K562 (cell line): ENCODE measurements at regions not wholly inside any gene's neighbourhood (a gene's known extent, or its start where the extent isn't known, plus 50 kb on each side); places are given as distances from the start of the nearest gene placed in this dataset.

ENCODE experiments used
- EGR1 ChIP-seq: fragments of 450-650 bp; conservative IDR thresholded peaks from 2 replicates; pipeline ENCODE4 v1.6.1; 2017; ENCODE audit warnings: mild to moderate bottlenecking
- NFIC ChIP-seq: fragments of 450-650 bp; IDR thresholded peaks from 2 replicates; pipeline ENCODE4 v1.6.1; 2017; ENCODE audit warnings: mild to moderate bottlenecking, inconsistent platforms
- TAF15 ChIP-seq: fragments of 200-400 bp; formaldehyde crosslinking; IDR thresholded peaks from 2 replicates; pipeline ENCODE4 v1.6.1; 2017; ENCODE audit warnings: mild to moderate bottlenecking, low read depth, low read length, moderate library complexity
- U2AF1 ChIP-seq: fragments of 200-400 bp; formaldehyde crosslinking; optimal IDR thresholded peaks from 2 replicates; pipeline ENCODE3; 2017; ENCODE audit warnings: mild to moderate bottlenecking, low read depth, low read length, moderate library complexity
- ZBTB1 ChIP-seq: sonication (generic); formaldehyde crosslinking; IDR thresholded peaks from 2 replicates; pipeline ENCODE4 v1.8.1; 2023; ENCODE audit warnings: missing genetic modification reagents, low read depth, mild to moderate bottlenecking, borderline replicate concordance
- ZNF175 ChIP-seq: fragments of 200-800 bp; sonication (Bioruptor generic); IDR thresholded peaks from 2 replicates; pipeline ENCODE4 v1.6.1; 2016; ENCODE audit warnings: low read depth, mild to moderate bottlenecking, missing genetic modification characterization, missing compliant biosample characterization
- ZNF384 ChIP-seq: IDR thresholded peaks from 2 replicates; pipeline ENCODE4 v1.6.1; 2012; ENCODE audit warnings: low read depth, low read length, improper control_type of control experiment

DNA sequence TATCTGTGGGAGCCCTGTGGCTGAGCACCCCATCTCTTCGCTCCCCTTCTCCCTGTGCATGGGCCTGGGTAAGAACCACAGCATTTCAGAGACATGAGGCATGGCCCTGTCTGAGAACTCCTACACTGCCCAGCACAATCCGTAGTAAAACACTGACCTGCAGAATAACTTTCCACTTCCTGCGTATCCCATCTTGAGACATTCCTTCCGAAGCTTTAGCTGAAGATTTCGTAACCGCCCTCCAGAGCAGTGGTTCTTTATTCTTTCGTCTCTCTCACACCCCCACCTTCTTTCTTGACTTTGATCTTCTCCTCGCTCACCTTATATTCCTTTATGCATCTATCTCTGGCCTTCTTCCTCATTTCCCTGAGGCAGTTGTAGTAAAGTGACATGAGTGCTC, 381.1 kb downstream of the HRH4 start:
- TF ChIP-seq ZNF175 (CRISPR knock-in tag) = no peak
- no peak for TF ChIP-seq ZBTB1 (CRISPR knock-in tag)
- TF ChIP-seq NFIC = no peak
- no peak for TF ChIP-seq EGR1
- TF ChIP-seq TAF15 = no peak
- no peak for TF ChIP-seq U2AF1
- no peak for TF ChIP-seq ZNF384
